ENCODE measurements at regions not wholly inside any gene's neighbourhood (a gene's known extent, or its start where the extent isn't known, plus 50 kb on each side); places are given as distances from the start of the nearest gene placed in this dataset.

GRCh38 chr15:93585012-93585411 is 496.0 kb upstream of the RGMA start:
- no peak for TF ChIP-seq EZH2 (IDR thresholded peaks at IDR 0.05)
- no peak for TF ChIP-seq POLR2AphosphoS5 (IDR thresholded peaks at IDR 0.05; ENCODE audit: borderline replicate concordance, low read depth, low read length)
- TF ChIP-seq FOXP2 (optimal IDR thresholded peaks at IDR 0.05; ENCODE audit: control extremely low read depth, extremely low read length, insufficient read depth) = no peak

Measured in SK-N-MC (cell line).